HG02973 (cell line): ENCODE measurements at regions not wholly inside any gene's neighbourhood (a gene's known extent, or its start where the extent isn't known, plus 50 kb on each side); places are given as distances from the start of the nearest gene placed in this dataset.
"Not testable (repeated sequence)": the region's sequence is repeated elsewhere in the genome, so short reads cannot be mapped to it uniquely, and the experiment has no call there.

Experiments used
- ATAC-seq: cut with Tn5 transposase; IDR thresholded peaks from one replicate; pipeline ENCODE4 v1.9.1; 2021; ENCODE audit warnings: moderate library complexity; ENCODE audit not compliant: unreplicated experiment

DNA sequence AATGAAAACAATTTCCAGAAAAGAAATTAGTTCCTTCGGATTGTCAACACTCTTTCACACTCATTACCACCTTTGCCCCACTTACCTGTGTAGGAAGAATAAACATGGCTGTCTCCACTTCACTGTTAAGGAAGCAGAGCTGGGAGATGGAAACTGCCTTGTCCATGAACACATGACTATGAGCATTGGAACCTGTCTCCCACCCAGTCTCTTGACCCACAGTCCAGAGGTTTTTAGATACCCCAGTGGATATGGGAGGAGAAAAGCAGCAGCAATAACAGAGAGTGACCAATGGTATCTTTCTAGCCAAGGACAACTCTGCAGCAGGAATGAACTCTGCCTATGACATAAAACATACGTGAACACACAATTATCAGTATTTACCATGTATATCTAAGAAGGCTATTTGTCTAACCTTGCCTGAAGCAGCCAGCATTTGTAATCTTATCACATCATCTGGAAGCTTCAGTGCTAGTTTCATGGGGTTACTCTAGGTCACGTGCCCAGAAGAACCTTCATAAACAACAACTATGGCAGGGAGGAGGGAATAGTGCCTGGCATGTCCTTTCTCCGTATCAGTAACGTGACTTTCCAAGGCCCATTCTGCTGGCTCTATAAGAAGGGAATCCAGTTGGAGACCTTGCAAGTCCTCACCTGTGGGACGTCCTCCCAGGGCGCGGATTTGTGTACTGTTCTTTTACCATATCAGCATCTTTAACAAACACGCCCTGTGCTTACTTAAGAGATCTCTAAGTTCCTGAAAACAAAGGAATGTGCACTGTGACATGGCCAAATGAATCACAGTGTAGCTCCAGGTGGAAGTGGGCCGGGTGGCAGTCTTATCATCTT is 221.8 kb upstream of the UBL3 start:
- no peak for ATAC-seq

GRCh38 chr13:30065181-30065580 is 214.8 kb upstream of the UBL3 start:
- ATAC-seq = no peak

GRCh38 chr13:30063892-30064291 is 213.5 kb upstream of the UBL3 start:
- ATAC-seq = no peak

- ATAC-seq = no peak
Measured at GRCh38 chr13:30061217-30061616, 210.8 kb upstream of the UBL3 start.

DNA sequence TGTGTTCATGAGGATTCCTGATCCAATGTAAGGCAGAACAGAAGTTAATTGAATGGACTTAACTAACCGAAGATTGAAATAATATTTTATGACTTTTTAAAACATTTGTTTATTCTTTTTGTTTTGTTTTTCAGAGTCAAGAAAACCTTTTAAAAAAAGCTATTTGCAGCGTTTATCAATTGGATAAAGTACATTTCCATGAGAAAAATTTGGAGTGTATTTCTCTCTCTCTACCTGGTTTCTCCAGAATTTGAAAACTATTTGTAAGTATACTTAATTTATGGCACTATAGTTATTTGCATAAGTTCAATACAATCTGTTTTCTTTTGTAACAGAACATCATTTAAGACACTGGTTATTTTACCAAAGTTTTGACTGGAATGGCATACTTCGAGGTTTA is 208.0 kb upstream of the UBL3 start:
- no peak for ATAC-seq

DNA sequence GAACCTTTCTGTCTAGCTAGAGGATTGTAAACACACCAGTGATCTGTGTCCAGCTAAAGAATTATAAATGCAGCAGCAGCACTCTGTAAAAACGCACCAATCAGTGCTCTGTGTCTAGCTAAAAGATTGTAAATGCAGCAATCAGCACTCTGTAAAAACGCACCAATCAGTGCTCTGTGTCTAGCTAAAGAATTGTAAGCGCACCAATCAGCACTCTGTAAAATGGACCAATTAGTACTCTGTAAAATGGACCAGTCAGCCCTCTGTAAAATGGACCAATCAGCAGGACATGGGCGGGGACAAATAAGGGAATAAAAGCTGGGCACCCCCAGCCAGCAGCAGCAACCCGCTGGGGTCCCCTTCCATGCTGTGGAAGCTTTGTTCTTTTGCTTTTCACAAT is 204.1 kb upstream of the UBL3 start:
- ATAC-seq = not testable (repeated sequence)

GRCh38 chr13:30053939-30054338 is 203.5 kb upstream of the UBL3 start:
- no peak for ATAC-seq

- no peak for ATAC-seq
Measured at GRCh38 chr13:30052120-30052519, 201.7 kb upstream of the UBL3 start.

- ATAC-seq = no peak
Measured at GRCh38 chr13:30051531-30052060, 201.2 kb upstream of the UBL3 start.

DNA sequence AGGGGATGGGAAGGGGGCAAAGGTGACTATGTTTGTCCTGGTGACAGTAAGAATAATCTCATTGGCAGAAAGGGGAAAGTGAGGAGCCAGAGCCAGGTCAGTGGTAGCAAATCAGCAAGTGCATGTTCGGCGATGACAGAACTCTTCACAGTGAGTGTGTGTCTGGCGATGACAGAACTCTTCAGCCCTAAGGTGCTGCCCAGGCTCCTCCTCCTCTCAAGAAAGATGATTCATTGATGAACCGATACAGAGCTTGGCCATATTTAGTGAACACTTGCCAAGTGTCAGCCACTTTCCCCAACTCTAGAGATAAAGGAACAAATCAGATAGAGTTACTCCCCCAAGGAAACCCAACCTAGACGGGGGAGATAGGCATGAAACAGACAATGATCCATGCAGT is 199.3 kb upstream of the UBL3 start:
- no peak for ATAC-seq

DNA sequence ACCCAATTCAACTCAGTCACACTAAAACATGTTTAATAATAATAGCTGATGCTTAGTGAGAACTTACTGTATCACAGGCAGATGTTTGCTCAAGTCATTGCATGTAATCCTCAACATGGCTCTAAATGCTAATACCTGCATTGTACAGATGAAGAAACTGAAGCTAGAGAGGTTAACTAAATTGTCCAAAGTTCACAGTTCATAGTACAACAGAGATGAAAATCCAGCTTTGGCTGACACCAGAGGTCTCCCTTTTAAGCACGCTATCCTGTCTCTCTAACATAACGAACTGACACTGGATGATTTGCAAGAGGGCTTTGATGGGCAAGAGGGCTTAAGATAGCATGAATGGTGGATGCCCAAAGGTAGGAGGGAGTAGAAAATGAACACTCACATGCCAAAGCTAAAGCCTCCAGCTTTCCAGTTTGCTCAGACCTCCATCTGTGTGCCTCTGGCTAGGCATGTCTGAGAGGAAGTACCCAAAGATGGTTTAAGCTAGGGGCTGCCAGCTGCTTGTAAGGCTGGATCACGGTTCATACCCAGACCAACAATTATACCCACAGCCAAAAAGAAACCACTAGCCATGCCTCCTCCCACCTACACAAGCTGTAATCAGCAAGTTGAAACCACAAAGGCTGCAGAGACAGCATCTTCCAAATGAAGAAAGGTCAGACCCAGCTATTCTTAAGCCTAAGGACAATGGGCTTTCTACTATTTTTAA is 196.9 kb upstream of the UBL3 start:
- no peak for ATAC-seq

- ATAC-seq = no peak
Measured at GRCh38 chr13:30045916-30046704, 195.7 kb upstream of the UBL3 start.

- ATAC-seq = no peak
Measured at GRCh38 chr13:30044932-30045331, 194.5 kb upstream of the UBL3 start.

DNA sequence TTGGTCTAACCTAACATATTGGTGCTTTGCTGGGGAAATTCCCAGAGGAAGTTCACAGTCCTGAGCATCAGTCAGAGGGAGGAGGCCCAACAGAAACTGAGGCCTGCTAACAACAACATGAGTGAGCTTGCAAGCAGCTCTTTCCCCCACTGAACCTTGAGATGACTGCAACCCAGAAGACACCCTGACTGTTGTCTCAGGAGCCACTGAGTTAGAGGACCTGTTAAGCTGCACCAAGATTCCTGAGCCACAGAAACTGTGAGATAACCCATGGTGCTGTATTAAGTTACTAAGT is 193.2 kb upstream of the UBL3 start:
- no peak for ATAC-seq

GRCh38 chr13:30042891-30043630 is 192.6 kb upstream of the UBL3 start:
- ATAC-seq = no peak

GRCh38 chr13:30042272-30042671 is 191.9 kb upstream of the UBL3 start:
- ATAC-seq = no peak

GRCh38 chr13:30039511-30039911 is 189.1 kb upstream of the UBL3 start:
- no peak for ATAC-seq

- ATAC-seq = no peak
Measured at GRCh38 chr13:30038884-30039283, 188.5 kb upstream of the UBL3 start.

DNA sequence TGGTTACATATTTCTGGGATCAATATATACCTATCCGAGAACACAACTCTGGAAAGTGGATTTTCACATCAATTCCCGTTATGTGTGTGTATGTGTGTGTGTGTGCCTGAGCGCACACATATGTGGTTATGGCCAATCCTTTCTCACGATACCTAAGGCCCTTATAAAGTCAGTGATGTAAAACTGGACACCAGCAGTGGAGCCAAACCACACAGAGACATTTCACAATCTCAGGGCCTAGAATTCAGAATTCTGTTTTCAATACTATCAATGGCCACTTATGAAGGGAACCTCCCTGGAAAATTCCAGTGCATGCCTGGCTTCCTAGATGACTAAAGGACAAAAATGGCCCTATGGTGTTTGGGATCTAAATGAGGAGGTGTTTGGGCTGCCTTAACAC is 187.3 kb upstream of the UBL3 start:
- no peak for ATAC-seq

DNA sequence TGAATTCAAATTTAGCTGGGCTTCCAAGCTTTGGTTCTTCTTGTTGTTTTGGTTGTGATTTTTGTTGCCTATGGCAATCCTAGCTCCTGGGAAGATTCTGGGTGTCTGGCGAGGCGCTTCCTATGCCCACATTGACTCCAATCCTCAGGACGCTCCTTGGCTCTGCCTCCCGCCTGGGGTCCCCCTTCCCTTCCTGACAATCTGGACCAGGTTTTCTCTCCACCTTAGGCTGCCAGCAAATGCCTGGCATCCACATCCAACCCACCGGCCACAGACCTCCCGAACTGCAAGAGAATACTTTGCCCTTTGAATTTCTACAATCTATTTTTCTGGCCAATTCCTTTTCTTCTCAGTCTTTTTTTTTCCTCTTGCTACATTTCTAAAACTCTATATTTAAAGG is 186.9 kb upstream of the UBL3 start:
- ATAC-seq = no peak

DNA sequence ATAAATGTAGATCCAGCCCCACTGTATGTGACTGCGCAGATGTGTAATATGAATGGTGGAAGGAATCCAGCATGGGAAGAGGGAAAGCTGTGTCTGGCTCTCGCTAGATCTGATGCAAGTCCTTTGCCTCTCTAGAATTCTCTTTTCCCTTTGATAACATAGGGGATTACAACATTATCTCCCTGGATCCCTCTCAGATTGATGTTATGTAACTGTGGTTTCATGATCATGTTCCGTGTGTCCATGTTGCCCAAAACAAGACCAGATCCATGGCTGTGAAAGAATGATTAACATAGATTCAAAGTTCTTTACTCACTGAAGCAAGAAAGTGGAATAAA is 184.0 kb upstream of the UBL3 start:
- ATAC-seq = no peak
